ENCODE measurements at regions not wholly inside any gene's neighbourhood (a gene's known extent, or its start where the extent isn't known, plus 50 kb on each side); places are given as distances from the start of the nearest gene placed in this dataset.

DNA sequence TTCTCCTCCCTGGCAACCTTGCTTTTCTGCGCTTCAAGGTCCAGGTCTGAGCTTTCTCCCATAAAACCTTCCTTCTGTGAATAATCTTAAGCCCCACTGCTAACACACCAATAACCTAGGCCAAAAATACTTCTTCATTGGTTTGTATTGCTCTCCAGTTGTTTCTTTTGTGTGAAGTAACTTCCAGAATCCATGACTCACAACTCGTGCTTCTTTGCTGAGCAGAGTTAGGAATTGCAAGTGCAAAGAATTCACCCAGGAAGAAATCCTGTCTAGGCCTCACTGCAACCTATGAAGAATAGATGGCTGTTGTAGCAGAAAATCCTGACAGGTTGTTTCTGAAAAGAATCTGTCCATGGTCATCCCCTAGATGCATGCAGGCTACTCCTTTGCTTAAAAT lies 295.7 kb downstream of the MED10 start:
- TF ChIP-seq, protein P1, sequence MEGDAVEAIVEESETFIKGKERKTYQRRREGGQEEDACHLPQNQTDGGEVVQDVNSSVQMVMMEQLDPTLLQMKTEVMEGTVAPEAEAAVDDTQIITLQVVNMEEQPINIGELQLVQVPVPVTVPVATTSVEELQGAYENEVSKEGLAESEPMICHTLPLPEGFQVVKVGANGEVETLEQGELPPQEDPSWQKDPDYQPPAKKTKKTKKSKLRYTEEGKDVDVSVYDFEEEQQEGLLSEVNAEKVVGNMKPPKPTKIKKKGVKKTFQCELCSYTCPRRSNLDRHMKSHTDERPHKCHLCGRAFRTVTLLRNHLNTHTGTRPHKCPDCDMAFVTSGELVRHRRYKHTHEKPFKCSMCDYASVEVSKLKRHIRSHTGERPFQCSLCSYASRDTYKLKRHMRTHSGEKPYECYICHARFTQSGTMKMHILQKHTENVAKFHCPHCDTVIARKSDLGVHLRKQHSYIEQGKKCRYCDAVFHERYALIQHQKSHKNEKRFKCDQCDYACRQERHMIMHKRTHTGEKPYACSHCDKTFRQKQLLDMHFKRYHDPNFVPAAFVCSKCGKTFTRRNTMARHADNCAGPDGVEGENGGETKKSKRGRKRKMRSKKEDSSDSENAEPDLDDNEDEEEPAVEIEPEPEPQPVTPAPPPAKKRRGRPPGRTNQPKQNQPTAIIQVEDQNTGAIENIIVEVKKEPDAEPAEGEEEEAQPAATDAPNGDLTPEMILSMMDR (IDR thresholded peaks at IDR 0.05; ENCODE audit: insufficient read depth, low read length) = no peak
- no peak for TF ChIP-seq POLR2AphosphoS5 (IDR thresholded peaks at IDR 0.05; ENCODE audit: low read depth)
- TF ChIP-seq, protein P2, sequence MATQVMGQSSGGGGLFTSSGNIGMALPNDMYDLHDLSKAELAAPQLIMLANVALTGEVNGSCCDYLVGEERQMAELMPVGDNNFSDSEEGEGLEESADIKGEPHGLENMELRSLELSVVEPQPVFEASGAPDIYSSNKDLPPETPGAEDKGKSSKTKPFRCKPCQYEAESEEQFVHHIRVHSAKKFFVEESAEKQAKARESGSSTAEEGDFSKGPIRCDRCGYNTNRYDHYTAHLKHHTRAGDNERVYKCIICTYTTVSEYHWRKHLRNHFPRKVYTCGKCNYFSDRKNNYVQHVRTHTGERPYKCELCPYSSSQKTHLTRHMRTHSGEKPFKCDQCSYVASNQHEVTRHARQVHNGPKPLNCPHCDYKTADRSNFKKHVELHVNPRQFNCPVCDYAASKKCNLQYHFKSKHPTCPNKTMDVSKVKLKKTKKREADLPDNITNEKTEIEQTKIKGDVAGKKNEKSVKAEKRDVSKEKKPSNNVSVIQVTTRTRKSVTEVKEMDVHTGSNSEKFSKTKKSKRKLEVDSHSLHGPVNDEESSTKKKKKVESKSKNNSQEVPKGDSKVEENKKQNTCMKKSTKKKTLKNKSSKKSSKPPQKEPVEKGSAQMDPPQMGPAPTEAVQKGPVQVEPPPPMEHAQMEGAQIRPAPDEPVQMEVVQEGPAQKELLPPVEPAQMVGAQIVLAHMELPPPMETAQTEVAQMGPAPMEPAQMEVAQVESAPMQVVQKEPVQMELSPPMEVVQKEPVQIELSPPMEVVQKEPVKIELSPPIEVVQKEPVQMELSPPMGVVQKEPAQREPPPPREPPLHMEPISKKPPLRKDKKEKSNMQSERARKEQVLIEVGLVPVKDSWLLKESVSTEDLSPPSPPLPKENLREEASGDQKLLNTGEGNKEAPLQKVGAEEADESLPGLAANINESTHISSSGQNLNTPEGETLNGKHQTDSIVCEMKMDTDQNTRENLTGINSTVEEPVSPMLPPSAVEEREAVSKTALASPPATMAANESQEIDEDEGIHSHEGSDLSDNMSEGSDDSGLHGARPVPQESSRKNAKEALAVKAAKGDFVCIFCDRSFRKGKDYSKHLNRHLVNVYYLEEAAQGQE (IDR thresholded peaks at IDR 0.05; ENCODE audit: insufficient replicate concordance, low read depth) = no peak
- TF ChIP-seq SPI1 (IDR thresholded peaks at IDR 0.05; ENCODE audit: borderline replicate concordance, low read depth) = no peak
- no peak for TF ChIP-seq GABPA (IDR thresholded peaks at IDR 0.05; ENCODE audit: low read depth)

All from HL-60 (cell line).